GM19043 (cell line): ENCODE measurements at regions not wholly inside any gene's neighbourhood (a gene's known extent, or its start where the extent isn't known, plus 50 kb on each side); places are given as distances from the start of the nearest gene placed in this dataset.

Experiments
- ATAC-seq: cut with Tn5 transposase; IDR thresholded peaks from one replicate; pipeline ENCODE4 v1.9.1; 2021; ENCODE audit warnings: low read depth; ENCODE audit not compliant: unreplicated experiment

DNA sequence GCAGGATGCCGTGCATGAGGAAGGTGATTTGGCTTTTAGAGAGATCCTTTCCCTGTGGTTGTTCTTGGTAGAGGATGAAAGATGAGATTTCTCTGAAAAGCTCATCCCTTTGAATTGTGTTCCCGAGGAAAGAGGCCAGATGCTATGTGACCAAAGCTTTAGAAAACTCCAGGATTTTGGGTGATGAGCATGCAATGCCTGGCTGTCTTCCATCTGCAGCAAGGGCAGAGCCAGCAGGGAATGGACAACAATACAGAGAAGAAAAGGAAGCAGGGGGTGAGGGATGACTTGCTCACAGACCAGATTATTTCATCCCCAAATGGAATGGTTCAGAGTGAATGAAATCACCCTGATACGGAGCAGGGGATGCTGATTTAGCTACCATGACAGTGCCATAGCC is 949.7 kb upstream of the EEF2KMT start:
- no peak for ATAC-seq

DNA sequence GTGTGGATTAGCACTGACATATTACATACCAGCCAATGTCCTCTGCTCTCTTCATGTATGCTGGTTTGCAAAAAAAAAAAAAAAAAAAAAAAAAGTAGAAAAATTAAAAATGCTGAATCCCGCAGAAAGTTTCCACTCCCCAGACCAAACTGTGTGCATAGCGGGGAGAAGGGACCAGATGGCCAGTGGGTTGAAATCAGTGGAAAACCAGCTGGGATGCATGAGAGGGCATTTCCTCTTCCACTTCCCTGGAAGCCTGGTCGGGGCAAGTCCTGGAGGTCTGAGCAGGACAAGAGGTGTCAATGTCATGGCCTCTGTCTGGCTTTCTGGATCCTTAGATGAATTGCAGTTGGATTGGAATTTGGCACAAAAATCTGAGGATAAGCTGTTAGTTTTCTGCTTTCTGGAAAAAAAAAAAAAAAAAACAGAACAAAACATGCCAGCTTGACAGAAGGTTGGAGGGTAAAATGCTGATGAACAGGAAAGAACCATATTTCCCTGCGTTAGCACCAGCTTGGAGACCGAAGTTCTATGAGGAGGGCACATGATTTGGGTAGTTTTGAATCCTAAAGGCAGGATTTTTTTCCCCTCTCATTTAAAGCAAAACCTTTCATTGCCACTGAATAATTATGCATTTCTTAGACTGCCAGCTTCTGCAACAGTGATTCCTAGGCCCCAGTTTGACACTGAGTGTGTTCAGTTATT is 941.5 kb upstream of the EEF2KMT start:
- no peak for ATAC-seq

DNA sequence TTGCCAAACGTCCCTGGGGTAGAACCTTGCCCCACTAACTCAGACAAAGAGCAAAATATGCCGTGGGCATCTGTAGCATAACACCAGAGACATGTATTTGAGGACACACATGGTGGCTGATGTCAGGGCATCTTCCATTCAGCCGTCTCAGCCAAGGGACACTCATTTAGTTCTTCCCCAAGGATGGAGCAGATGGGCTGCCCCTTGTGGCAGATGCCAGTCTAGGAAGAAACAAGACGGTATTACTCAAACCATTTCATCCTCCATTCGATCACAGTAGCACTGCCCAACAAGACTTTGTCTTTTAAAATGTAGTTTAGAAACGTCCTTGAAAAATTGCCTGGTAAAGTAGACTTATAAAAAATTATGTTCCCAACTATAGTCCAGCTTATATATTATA is 937.6 kb upstream of the EEF2KMT start:
- ATAC-seq = no peak

DNA sequence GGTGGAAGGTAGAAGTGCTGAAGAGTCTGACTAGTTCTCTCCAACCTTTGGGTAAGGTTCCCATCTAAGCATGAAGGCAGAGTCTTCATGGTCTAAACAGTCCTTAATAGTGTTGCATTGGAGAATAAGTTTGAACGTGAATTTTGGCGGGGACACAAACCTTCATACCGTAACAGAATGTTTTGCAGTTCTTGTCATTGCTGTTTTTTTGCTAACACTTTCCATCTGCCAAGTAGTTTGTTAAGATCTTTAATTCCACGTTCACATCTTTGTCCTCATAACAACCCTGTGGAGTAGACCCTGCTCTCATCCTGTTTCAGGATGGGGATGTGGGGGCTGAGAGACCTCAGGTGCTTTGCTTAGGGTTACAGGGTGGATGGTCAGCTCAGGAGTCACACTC is 936.9 kb upstream of the EEF2KMT start:
- ATAC-seq = no peak

DNA sequence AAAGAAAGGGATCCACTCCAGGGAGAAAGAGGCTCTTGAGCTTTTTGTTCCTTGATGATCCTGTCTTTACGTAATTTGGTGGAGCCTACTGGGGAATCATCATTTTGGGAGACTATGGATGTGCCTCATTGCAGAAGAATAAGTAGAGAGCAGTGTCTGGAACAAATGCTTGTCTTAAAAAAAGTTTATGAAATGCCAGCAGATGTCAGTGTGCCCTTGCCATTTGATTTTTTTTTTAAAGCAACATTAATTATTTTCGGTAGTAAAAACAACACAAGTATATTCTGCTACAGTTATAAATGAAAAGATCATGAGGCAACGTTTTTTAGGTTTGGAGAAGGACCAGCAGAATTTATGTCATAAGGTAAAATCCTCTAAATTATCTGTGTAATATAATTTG is 934.8 kb upstream of the EEF2KMT start:
- ATAC-seq = no peak

DNA sequence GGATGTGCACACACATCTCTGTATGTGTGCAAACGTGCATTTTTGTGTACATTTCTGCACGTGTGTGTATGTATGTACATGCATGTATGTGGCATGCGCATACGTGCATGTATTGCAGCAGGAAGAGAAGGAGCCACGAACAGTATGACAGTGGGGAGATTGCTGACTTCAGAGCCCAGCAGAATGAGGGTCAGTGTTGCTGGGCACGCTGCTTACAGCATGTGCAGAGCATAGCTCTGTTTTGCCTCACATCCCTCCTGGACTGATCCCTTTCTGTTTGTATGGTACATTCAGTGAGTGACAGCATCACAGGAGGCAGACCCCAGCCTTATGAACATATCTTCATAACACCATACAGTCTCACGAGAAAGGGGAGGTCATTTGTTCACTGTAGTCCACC is 934.0 kb upstream of the EEF2KMT start:
- no peak for ATAC-seq

DNA sequence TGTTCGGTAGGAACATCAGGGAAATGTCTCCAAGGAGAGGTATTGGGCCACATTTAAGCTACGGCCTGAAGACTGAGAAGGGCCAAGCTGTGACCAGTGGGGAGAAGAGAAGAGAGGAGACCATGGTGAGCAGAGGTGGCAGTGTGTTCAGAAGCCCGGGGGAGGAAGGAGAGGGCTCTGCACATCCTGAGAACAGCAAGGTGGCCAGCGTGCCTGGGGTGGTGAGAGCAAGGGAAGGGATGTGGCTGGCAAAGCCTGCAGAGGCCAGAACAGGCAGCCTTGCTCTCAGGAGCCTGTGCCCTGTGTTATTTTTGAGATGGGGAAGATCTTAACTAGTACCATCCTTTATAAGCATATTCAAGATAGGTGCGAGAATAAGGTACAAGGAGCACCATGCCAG is 933.5 kb upstream of the EEF2KMT start:
- no peak for ATAC-seq

DNA sequence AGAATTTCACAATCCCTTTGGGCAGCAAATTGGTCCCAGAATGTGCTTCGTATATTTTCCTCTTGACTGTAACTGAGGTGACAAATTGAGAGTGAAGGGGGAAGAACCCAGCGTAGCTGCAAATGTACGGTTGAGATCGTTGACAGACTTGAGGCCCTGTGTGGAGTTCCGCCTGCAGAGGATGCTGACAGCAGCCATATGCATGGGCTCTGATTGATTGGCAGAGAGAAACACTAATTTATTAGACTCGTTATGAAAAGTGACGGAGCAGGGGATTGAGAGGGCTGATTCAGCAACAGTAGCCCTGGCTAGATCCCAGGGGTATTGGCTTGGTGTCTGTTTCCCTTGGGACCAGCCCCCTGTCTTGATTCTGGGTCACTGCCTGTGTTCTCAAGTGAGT is 930.1 kb upstream of the EEF2KMT start:
- ATAC-seq = no peak

DNA sequence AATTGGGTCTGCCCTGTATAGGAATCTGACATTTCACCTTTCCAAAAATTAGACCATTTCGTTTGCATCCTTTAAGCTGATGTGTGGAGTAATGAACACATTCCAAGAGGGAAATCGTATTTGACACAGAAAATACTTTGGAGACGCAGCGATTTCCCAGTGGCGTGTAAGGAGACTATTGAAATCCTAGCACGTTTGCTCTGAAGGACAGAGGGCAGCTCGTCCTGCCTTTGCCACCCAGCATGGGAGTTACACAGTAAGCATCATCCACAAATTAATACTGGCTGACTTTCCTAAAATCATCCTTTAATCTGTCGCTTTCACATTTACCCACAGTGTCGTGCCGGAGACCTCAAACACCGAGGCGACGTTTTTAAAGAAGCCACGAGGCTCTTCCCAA is 925.9 kb upstream of the EEF2KMT start:
- no peak for ATAC-seq

DNA sequence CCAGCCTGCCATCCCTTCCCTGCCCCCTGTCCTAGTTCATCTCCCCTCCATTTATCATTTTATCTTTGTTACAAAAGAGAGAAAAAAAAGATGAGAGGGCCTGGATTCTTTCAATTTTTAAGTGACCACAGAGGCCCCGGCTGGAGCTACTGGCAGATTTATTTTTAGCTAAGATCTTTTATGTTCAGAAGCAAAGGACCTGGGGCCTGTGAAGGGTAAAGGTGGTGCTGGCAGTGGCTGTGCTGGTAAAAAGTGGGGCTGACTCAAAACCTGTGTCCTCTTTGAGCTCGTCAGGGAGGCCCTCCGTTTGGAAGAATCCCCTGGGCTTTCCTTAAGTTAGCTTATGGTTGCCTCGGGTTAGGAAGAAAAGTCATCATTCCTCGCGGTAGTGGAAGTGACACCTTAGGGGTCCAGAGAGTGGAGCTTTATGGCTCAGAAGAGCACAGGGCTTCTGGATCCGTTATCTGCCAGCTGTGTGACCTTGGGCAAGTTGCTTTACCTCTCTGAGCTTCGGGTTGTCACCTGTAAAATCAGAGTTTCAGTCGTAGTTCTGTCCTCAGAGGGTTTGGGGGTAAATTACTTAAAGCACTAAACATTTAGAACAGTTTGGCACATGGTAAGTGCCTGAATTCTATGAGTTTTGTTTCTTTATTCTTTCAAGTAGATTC is 923.8 kb upstream of the EEF2KMT start:
- no peak for ATAC-seq

DNA sequence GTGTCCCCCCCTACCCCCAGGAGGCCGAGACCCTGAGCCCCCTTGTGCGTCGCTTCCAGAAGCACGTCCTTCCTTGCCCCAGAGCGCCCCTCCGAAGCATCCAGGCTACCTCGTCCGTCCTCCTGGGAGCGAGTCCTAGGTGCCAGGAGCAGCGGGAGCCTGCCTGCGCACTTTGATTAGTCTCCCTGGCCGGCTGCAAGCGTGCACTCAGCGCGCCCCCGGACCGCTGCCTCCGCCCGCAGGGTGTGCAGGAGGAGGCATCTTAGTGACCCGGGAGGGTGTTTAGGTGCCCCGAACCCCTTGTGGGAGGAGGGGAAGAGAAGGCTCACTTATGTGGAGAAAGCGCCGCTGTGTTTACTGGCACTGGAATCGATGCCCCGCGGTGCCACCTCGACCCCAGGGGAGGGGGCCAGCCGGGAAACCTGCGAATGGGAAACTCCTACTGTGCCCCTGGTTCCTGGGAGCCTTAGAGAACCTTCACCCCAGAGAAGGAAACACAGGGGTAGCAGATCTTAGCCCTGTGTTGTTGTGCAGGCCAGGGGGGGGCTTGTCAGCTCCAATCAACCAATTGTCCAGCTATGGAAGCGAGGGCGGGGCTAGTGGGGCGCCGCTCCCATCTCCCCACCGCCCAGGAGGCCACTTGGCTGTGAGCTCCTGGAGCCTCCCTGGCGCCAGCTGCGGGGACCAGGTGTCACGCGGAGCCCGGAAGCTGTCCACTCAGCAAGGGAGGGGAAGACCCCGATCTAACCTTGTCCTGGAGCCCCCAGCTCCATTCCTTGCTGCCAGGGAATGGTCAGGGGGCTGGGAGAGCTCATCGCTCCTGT is 922.8 kb upstream of the EEF2KMT start:
- no peak for ATAC-seq

DNA sequence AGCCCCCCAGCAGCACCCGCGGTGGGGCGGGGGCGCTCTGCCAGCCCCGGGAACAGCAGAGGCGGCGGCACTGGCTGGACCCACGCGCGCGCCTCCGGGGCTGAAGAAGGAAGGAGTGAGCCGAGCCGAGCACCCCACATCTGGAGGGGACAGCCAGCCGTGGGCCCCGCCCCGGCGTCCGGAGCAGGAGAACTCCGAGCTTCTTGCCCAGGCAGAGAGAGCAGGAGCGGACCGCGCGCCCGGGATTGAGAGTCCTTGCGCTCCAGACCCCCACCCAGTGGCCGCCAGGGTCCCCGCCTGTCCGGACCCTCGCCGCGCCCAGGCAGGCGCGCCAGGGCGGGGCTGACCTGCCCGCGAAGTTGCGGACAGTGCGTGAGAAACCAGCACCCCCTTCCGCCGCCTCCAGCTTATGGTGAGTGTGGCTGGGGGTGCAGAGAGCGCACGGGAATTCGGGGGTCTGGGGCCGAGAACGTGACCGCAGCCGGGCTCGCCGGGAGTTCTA is 921.9 kb upstream of the EEF2KMT start:
- no peak for ATAC-seq

DNA sequence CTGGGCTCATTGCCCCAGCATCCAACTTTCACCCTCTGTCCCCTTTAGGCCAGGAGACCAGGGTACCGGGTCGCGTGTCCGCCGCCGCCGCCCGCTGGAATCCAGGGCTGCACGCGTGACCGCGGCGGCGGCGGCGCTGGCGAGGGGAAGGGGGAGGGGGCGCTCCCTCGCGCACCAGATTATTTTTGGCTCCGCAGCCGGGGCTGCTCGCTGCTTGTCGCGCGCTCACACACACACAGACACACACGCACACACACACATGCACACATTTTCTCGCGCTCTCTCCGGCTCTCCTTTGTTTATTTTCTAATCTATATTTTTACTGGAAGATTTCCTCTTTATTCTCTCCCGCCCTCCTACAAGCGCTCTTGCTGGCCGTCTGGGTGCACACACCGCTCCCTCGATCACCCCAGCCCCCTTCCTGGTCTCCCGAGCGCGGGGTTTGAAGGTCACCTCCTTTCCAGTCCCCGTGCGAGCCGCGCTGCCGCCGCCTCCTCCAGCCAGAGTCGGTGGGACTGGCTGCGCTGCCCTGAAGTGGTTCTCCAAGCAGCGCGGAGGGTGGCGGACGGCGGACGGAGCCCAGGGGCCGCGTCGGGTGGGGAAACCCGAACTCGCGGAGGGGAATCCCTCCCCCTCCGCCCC is 921.4 kb upstream of the EEF2KMT start:
- no peak for ATAC-seq

DNA sequence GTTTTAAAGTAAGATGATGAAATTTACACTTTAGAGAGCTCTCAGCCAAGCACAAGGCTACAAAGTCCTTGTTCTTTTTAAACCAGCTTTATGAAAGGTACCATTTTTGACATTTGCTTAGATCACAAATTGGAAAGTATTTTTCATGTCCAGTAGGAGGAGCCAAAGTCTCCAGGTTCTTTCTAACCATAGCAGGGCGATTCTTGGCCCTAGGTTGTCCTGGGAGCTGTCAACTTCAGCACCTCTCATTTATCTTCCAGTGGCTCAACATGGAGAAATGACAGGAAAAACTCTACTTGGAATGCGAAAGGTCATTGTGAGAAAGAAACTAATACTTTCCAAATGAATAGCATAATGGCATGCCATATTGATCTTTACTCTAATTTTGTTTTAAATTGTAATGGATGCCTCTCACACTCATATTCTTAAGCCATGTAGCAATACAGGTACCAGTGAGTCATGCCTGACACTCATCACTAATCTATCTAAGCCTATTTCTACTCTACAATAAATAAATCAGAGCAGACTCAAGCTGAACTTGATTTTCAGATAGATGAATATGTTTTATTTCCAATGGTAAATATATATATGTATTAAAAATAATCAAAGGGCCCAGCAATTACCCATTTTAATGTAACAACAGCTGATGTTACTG is 919.1 kb upstream of the EEF2KMT start:
- no peak for ATAC-seq

DNA sequence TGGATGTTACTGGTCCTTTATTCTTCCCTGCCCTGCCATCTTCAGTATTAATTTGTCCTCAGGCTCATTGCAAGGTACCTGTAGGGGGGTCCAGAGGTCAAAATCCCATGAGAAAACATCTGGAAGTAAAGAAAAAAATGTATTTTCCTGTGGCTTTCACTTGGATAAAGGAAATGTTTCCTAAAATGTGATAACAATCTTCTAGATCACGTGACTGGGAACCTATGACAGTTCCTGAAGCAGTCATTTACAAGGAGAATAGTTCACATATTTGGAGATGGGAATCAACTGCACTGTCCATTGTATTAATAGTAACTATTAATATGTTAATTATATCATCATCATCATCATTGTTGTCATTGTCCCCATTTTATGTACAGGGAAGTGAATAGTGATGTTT is 915.1 kb upstream of the EEF2KMT start:
- no peak for ATAC-seq

DNA sequence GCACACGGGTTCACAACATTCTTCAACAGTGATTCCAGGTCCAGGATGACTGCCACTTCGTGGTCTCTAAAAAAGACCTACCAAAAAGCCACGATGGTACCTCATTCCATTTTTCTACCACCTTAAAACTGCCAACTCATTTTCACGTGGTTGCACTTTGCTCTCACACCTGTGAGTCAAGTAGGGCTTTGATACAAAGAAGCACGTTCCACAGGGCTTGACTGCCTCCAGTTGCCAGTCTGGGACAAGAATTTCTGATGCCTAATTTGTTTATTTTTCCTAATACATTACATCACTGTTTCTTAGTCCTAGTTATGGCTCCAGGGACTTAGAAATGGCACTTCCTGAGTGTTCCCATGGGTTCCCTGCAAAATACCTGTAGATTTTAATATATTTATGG is 911.6 kb upstream of the EEF2KMT start:
- ATAC-seq = no peak

DNA sequence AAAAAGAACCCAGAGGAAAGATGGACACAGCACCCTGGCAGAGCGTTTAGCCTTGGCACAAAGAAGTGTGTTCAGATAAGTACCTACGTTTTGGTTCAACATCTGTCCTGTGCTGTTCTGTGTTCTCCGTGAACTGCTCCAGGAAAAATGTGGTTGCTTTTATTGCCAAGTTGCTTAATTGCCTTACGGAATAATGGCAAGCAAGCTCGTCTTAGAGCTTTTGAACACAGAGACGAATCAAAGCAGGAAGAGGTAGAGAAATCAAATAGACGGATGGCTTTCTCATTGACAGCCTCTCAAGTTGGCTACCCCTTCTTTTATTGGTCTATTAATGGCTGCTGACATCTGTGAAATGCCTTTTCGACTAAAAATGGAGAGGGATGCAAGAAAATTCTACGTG is 911.1 kb upstream of the EEF2KMT start:
- ATAC-seq = no peak

DNA sequence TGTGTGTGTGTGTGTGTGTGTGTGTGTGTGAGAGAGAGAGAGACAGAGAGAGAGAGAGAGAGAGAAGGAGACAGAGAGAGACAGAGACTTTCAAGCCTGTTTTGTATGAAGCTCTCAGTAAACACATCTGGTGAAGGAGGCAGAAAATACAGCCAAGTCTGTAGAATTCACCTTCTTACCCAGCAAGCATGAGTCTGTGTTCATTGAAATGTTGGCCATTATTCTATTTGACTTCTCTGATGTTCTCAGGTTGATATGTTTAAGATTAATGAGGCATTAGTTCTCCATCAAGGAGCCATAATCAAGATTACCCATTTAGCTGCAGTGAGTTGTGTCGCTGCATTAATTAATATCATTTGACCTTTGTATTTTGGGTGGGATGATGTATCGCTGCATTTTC is 895.8 kb upstream of the EEF2KMT start:
- no peak for ATAC-seq

DNA sequence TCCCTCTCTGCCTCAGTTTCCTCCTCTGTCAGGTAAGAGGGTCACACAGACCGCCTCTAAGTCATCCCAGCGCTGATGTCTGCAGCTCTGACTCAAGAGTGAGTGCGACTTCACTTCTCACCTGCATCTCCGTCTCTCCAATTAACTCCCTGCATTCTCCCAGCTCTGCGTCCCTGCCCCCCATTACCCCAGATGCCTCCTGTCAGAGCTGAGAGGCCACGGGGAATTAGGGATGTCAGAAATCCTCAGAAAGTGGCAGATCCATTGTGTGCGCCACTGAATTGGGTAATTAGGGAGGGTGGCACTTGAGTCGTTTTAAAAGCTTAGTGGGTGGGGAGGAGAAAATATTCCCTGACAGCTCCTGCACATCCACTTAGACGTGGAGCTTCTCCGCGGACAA is 885.4 kb upstream of the EEF2KMT start:
- no peak for ATAC-seq

DNA sequence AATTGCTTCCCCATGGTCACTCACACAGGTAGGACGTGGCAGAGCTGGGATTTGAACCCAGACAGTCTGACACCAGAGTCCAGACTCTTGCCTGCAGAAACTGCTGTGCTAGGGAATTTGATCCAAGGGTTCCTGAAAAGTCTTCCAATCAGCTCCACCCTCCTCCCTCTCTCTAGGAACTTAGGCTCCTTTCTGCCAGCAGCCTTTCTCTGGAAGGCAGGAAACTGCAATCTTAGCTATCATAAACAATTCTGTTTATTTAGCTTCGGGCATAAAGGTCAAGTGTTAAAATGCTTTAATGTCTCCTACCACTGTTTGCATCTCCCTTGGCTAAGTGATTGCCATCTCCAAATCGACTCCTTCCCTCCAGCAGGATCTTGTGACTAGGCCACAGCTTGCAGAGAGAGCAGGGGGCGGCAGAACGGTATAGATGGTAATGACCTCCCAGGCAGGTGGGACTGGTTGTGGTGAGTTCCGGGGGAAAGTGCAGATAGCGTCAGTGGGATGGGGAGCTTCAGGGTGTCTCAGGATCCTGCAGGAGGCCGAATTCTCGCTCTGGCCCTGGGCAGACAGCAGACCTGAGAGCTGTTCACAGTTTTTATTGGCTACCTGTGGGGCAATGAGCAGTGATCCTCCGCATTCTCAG is 882.4 kb upstream of the EEF2KMT start:
- no peak for ATAC-seq
